HL-60 (cell line): ENCODE measurements at regions not wholly inside any gene's neighbourhood (a gene's known extent, or its start where the extent isn't known, plus 50 kb on each side); places are given as distances from the start of the nearest gene placed in this dataset.

Experiments
- CTCF ChIP-seq: IDR thresholded peaks from one replicate; pipeline ENCODE4 v1.5.1; 2011; ENCODE audit warnings: low read length, control low read depth, inconsistent platforms; ENCODE audit not compliant: insufficient read depth
- GABPA ChIP-seq: IDR thresholded peaks from 2 replicates; pipeline ENCODE4 v1.6.1; 2012; ENCODE audit warnings: low read depth
- POLR2AphosphoS5 ChIP-seq: IDR thresholded peaks from 2 replicates; pipeline ENCODE4 v1.6.1; 2012; ENCODE audit warnings: low read depth
- REST ChIP-seq: IDR thresholded peaks from 2 replicates; pipeline ENCODE4 v1.6.1; 2012; ENCODE audit warnings: low read depth; ENCODE audit not compliant: insufficient replicate concordance

- TF ChIP-seq CTCF (no peak), POLR2AphosphoS5 (no peak), REST (no peak), GABPA (no peak)
Observed at GRCh38 chr15:31758126-31758525, 272.2 kb upstream of the CHRNA7 start.
